HG02870 (cell line): ENCODE measurements at regions not wholly inside any gene's neighbourhood (a gene's known extent, or its start where the extent isn't known, plus 50 kb on each side); places are given as distances from the start of the nearest gene placed in this dataset.
"Not testable (repeated sequence)": the region's sequence is repeated elsewhere in the genome, so short reads cannot be mapped to it uniquely, and the experiment has no call there.

Source experiments
- ATAC-seq: cut with Tn5 transposase; IDR thresholded peaks from one replicate; pipeline ENCODE4 v1.9.1; 2021; ENCODE audit warnings: mild to moderate bottlenecking, moderate library complexity; ENCODE audit not compliant: unreplicated experiment

DNA sequence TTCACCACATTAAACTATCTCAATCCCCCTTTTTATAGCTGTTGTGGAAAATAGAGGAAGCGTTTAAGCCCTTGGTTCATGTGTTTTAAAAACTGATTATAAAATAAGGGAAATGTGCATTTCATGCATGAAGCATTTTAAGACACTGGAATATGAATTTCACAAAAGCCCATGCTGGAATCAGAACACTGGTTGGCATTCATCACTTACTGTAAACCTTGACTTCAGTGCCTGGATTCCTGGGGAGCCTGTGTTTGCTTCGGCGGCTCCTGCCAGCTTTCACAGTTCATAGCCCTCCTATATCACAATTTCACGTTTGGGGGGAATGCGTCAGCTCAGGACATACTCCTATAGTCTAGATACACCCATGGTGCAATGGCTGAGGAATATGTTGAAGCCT is 336.9 kb downstream of the INSIG2 start:
- ATAC-seq: no peak

GRCh38 chr2:118423776-118424175 is 335.5 kb downstream of the INSIG2 start:
- no peak for ATAC-seq

DNA sequence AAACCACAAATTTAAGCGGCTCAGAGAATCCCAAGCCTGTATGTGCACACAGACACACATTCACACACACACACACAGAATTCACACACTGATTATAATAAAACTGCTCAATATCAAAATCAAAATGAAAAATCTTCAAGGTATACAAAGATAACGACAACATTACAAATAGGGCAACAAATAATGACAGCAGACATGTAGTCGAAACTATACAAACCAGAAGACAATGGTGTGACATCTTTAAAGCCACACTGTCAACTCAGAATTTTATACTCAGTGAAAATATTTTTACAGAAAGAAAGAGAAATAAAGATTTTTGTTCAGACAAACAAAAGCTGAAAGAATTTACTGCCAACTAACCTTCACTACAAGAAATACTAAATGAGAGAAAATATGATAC is 333.4 kb downstream of the INSIG2 start:
- ATAC-seq: no peak

DNA sequence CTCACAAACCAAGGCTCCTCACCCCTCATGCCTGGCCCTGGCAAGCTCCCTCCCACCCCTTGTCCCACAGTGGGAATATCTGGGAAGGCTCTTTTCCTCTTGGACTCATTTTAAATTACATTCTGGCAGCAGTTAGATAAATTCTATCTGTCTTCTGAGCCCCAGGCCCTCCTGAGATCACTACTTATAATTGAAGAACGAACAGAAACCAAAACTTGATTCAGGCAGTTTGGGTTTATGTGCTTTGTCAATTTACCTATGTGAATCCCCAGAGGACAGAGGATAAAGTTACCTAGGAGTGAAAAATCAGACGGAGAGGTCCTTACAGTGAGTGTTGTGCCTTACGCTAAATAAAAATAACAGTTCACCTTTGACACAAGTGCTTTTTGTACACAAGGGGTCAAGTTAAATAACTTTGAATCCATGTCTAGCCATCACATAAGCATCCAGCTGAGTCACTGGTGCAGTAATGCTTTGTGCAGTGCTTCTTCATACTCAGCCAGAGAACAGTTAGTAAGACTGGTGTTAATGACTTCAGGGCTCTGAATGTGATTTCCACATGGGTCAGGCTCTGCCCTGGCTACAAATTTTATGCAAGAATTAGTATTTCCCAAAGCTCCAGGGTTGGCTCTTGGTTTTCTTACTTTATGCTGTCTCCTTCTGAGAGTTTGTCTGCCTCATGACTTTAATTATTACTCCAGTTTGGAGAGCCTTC is 329.3 kb downstream of the INSIG2 start:
- no peak for ATAC-seq

GRCh38 chr2:118415186-118415585 is 326.9 kb downstream of the INSIG2 start:
- ATAC-seq: not testable (repeated sequence)

GRCh38 chr2:118403658-118404451 is 315.6 kb downstream of the INSIG2 start:
- no peak for ATAC-seq

GRCh38 chr2:118388771-118389170 is 300.5 kb downstream of the INSIG2 start:
- ATAC-seq: no peak

DNA sequence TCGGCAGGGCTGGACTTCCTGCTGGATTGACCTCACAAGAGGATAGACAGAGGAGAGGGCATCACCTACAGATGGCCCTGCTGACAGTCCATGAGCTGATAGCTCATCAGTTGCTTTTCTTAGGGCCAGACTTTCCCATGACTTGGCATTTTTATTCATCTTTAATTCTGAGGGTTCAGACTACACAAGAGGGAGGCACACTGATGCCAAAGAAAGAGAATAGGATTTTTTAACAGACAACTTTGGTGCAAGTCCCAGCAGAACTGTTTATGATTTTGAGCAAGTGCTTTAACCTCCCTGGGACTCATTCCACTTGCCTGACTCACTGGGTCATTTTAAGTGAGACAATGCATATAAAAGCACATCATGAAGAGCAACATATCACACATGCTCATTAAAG is 299.2 kb downstream of the INSIG2 start:
- no peak for ATAC-seq

- ATAC-seq: no peak
These were observed 298.5 kb downstream of the INSIG2 start for GRCh38 chr2:118386641-118387302.

GRCh38 chr2:118380915-118381653 is 292.8 kb downstream of the INSIG2 start:
- ATAC-seq: no peak

- ATAC-seq: no peak
These were observed 287.7 kb downstream of the INSIG2 start for GRCh38 chr2:118375907-118376485.

DNA sequence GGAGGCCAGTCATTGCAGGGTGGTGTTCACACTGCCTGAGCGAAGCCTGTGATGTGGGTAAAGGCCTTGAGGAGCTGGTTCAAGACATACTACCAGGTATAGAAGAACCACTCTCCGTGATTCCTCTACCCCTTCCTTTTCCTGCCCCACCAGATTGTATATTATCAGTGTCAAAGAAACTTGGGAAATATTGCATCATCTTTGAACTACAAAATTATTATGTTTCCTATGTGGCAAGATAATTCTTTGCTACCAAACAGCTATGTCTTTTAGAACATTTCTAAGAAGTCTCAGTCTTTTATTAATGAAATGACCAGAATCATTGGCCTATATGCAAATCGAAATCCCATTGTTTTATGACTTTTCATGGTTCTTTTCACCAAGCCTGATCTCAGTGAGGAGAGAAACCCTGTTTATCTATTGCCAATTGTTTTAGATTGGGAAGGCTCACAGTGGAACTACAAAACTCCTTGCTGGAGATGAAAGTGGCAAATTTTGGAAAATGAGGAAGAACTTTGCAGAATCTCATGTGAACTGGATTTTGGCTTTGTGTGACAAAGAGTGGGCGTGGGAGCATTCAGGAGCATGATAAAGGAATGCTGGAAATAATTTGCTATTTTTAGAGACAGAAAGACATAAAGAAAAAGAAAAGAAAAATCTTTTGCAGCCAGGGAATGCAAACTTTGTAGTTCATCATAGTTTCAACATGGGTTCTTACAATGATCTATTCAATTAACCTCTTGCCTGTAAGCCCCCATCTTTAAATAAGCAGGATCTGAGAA is 286.9 kb downstream of the INSIG2 start:
- no peak for ATAC-seq

DNA sequence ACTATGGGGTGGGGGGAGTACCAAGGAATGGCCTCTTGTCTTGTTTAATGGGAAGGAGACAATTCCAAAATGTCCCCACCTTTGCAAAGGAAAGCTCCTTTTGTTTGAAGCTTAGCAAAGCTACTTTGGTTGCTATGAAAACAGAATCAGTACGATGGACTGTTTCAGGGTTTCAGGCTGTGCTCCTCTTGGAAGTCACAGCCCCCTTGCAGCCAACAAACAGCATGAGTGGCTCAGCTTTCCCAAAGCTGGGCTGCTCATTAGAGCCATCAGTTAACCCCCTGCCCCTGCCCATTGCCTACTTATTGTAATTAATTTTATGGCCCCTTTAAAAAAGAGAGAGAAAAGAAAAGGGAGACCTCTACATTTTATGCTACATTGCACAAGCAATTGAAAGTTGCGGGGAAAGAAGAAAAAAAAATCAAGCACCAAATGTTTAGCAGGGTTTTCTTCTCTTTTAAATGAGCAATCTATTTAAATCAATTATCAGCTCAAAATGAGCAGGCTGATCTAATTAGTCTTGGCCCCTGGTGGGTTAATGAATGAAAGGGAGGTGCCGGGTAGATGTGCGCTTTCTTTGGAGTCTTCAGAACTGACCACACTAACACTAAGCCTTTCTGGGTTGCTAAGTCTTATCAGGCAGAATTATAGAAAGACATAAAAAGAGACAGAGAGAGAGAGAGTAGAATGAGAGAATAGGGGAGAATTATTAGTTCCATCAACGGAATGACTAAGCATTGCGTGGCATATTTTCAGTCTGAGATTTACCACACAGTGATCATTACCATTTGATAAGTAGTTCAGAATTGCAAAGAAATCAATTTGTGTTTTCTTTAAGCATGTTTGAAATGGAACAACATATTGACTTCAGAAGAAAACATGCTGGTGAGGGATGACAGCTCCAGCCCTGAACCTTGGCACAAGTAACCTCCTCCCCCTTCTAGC is 284.9 kb downstream of the INSIG2 start:
- ATAC-seq: no peak

GRCh38 chr2:118371515-118371914 is 283.2 kb downstream of the INSIG2 start:
- peak; percentile 73 for ATAC-seq

GRCh38 chr2:118369521-118369920 is 281.2 kb downstream of the INSIG2 start:
- ATAC-seq: not testable (repeated sequence)

DNA sequence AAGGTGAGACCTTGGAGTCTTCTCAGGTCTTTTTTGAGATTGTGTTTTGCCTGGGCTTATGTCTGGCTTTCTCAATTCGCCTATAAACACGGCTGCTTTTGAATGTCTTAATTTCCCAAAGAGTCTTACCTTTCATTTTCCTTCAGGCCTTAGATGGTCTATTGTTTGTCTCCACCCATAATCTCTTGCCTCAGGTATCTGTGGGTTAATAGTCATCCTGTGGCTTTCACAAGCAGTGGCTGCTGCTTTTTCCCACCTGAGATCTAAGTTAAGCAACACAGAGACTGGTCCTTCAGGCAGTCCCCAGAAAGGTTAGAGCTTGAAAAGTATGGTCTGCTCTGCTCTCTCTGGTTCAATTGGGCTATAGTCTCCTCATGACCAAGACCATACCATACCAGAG is 275.3 kb downstream of the INSIG2 start:
- ATAC-seq: no peak

- no peak for ATAC-seq
These were observed 267.8 kb downstream of the INSIG2 start for GRCh38 chr2:118356051-118356450.

GRCh38 chr2:118351796-118352195 is 263.5 kb downstream of the INSIG2 start:
- no peak for ATAC-seq

DNA sequence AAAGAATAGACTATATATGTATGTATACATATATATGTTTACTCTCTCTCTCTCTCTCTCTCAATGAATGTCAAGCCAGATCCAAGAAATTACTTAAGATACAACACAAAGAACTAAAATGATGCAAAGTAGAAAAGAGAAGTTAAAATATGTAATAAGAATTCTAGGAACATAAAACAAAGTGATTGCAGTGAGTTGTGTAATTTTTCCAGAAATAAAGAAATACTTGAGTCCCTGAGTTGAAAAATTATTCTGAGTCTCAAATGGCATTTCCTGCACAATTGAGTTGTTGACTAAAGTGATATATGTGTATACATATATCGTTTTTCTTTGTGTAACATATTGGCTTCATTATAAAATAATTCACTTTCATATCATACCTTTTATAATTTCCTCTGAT is 262.4 kb downstream of the INSIG2 start:
- ATAC-seq: no peak
